ENCODE measurements at regions not wholly inside any gene's neighbourhood (a gene's known extent, or its start where the extent isn't known, plus 50 kb on each side); places are given as distances from the start of the nearest gene placed in this dataset.

GRCh38 chr2:100767224-100767653 is 52.7 kb upstream of the NPAS2 start:
- TF ChIP-seq CTCF (IDR thresholded peaks at IDR 0.05; ENCODE audit: low read depth, low read length) (no peak), POLR2A (IDR thresholded peaks at IDR 0.05; ENCODE audit: extremely low read depth, insufficient read length) (no peak), MYC (IDR thresholded peaks at IDR 0.05; ENCODE audit: low read depth, low read length) (no peak), MAX (IDR thresholded peaks at IDR 0.05; ENCODE audit: low read depth, low read length) (no peak)

All from NB4 (cell line).